HCT116 (cell line): ENCODE measurements at regions not wholly inside any gene's neighbourhood (a gene's known extent, or its start where the extent isn't known, plus 50 kb on each side); places are given as distances from the start of the nearest gene placed in this dataset.

ENCODE experiments used
- ATAC-seq: fragments of 200-7000 bp; cut with Tn5 transposase; 2 replicates; pipeline ENCODE4 v1.9.1; 2020; ENCODE audit warnings: mild to moderate bottlenecking, moderate library complexity
- BruUV-seq: library from RNA; stranded (reverse); fragments of 400-500 nt; replicated peaks from 2 replicates; lab custom pipeline; 2021; lab: Mats Ljungman, UMichigan
- CTCF ChIA-PET: fragments of 300-600 bp; sonication (Branson Sonifier 250); formaldehyde crosslinking; loops from one replicate; lab custom pipeline; 2021; ENCODE audit warnings: antibody characterized with exemption; lab: Charles Lee
- POLR2A ChIA-PET: fragments of 300-600, 350-600 bp; sonication (Branson Sonifier 250); formaldehyde crosslinking; loops from one replicate; lab custom pipeline; 2021; ENCODE audit warnings: antibody characterized with exemption; lab: Charles Lee
- RAD21 ChIA-PET, 2 experiments: fragments of 300-600 bp; sonication (Branson Sonifier 250); formaldehyde crosslinking; loops; one replicate each; lab custom pipeline; 2023; ENCODE audit warnings: low total read pairs in 2 of 2; ENCODE audit not compliant: uncharacterized antibody in 2 of 2, unreplicated experiment in 2 of 2, low non-redundant PET in 1 of 2; lab: Charles Lee
- DNase-seq: peaks from one replicate; pipeline ENCODE4 v3.0.0-alpha.2; 2010; ENCODE audit warnings: low read depth, low spot score
- H2AFZ ChIP-seq: fragments of 200-600 bp; shearing (Covaris generic), sonication (generic); 2 replicates; pipeline ENCODE4 v1.6.1; 2017; ENCODE audit warnings: low read depth, mixed run types, mixed read lengths, antibody characterized with exemption, low read length; ENCODE audit not compliant: poor library complexity, severe bottlenecking
- H3K27ac ChIP-seq: 2 replicates; pipeline ENCODE4 v1.5.1; 2012; ENCODE audit warnings: low read depth, low read length
- H3K27me3 ChIP-seq: fragments of 200-600 bp; sonication (generic); 2 replicates; pipeline ENCODE4 v1.6.1; 2016; ENCODE audit warnings: mixed run types, low read length, mixed read lengths; ENCODE audit not compliant: insufficient read depth
- H3K36me3 ChIP-seq, 2 experiments: fragments of 200-500 bp in 1 of 2; fragments of 200-600 bp in 1 of 2; sonication (Bioruptor generic) in 1 of 2; sonication (generic) in 1 of 2; 2 replicates each; pipeline versions ENCODE4 v1.5.1 to v1.6.1; 2014 to 2016; ENCODE audit warnings: low read length in 2 of 2, inconsistent platforms in 1 of 2, mixed read lengths in 1 of 2, mixed run types in 1 of 2; ENCODE audit not compliant: insufficient read depth in 2 of 2, control insufficient read depth in 1 of 2
- H3K4me1 ChIP-seq, 2 experiments: fragments of 200-600 bp in 1 of 2; sonication (generic) in 1 of 2; 2 replicates each; pipeline versions ENCODE4 v1.5.1 to v1.6.1; 2012 to 2017; ENCODE audit warnings: low read length in 2 of 2, inconsistent platforms in 1 of 2, mild to moderate bottlenecking in 1 of 2, mixed read lengths in 1 of 2, mixed run types in 1 of 2, moderate library complexity in 1 of 2; ENCODE audit not compliant: insufficient read depth in 2 of 2, control insufficient read depth in 1 of 2
- H3K4me2 ChIP-seq: fragments of 200-600 bp; sonication (generic); 2 replicates; pipeline ENCODE4 v1.6.1; 2017; ENCODE audit warnings: mixed run types, low read length, mixed read lengths
- H3K4me3 ChIP-seq, 2 experiments: fragments of 200-600 bp in 1 of 2; sonication (generic) in 1 of 2; replicated peaks in 1 of 2; 2 replicates each; pipeline ENCODE4 v1.5.1; 2011 to 2016; ENCODE audit warnings: low read length in 2 of 2, control low read depth in 1 of 2, low read depth in 1 of 2, mild to moderate bottlenecking in 1 of 2, mixed read lengths in 1 of 2, mixed run types in 1 of 2
- H3K79me2 ChIP-seq: fragments of 200-600 bp; sonication (generic); 2 replicates; pipeline ENCODE4 v1.6.1; 2017; ENCODE audit warnings: mild to moderate bottlenecking, mixed run types, low read length, moderate library complexity, mixed read lengths; ENCODE audit not compliant: insufficient read depth
- H3K9ac ChIP-seq: fragments of 200-600 bp; sonication (generic); 2 replicates; pipeline ENCODE4 v1.6.1; 2016; ENCODE audit warnings: low read length, mixed read lengths
- H3K9me2 ChIP-seq: fragments of 200-600 bp; sonication (generic), shearing (Covaris generic); 2 replicates; pipeline ENCODE4 v1.6.1; 2017; ENCODE audit warnings: mixed run types, mild to moderate bottlenecking, moderate library complexity; ENCODE audit not compliant: insufficient read depth
- H3K9me3 ChIP-seq, 2 experiments: fragments of 200-500 bp in 1 of 2; fragments of 200-600 bp in 1 of 2; sonication (Bioruptor generic) in 1 of 2; sonication (generic) in 1 of 2; 2 replicates each; pipeline ENCODE4 v1.6.1; 2014 to 2017; ENCODE audit warnings: low read length in 2 of 2, mixed read lengths in 2 of 2, inconsistent platforms in 1 of 2, low read depth in 1 of 2, mild to moderate bottlenecking in 1 of 2, mixed run types in 1 of 2, moderate library complexity in 1 of 2; ENCODE audit not compliant: control insufficient read depth in 1 of 2, insufficient read depth in 1 of 2
- H4K20me1 ChIP-seq: fragments of 200-600 bp; sonication (generic), shearing (Covaris generic); 2 replicates; pipeline ENCODE4 v1.6.1; 2017; ENCODE audit warnings: mixed run types, mild to moderate bottlenecking, moderate library complexity; ENCODE audit not compliant: insufficient read depth
- EGR1 ChIP-seq: IDR thresholded peaks from 2 replicates; pipeline ENCODE4 v1.6.1; 2012; ENCODE audit warnings: low read depth
- EZH2 ChIP-seq: fragments of 200-600 bp; sonication (generic); IDR thresholded peaks from 2 replicates; pipeline ENCODE4 v1.6.1; 2017; ENCODE audit warnings: antibody characterized with exemption, mixed run types
- EZH2phosphoT487 ChIP-seq: fragments of 200-600 bp; IDR thresholded peaks from 2 replicates; pipeline ENCODE4 v1.6.1; 2018; ENCODE audit warnings: antibody characterized with exemption, borderline replicate concordance
- RAD21 ChIP-seq: IDR thresholded peaks from 2 replicates; pipeline ENCODE4 v1.6.1; 2012; ENCODE audit warnings: low read depth, mild to moderate bottlenecking
- SIN3A ChIP-seq: IDR thresholded peaks from 2 replicates; pipeline ENCODE4 v1.6.1; 2012; ENCODE audit warnings: low read depth
- SP1 ChIP-seq: IDR thresholded peaks from 2 replicates; pipeline ENCODE4 v1.6.1; 2012; ENCODE audit warnings: low read depth
- SRF ChIP-seq: IDR thresholded peaks from 2 replicates; pipeline ENCODE4 v1.6.1; 2012; ENCODE audit warnings: low read depth
- TCF7L2 ChIP-seq: IDR thresholded peaks from 2 replicates; pipeline ENCODE4 v1.7.0; 2011; ENCODE audit warnings: borderline replicate concordance, inconsistent platforms; ENCODE audit not compliant: insufficient read depth, insufficient read length; ENCODE audit errors: extremely low read depth
- YY1 ChIP-seq: IDR thresholded peaks from 2 replicates; pipeline ENCODE4 v1.6.1; 2011; ENCODE audit warnings: low read length, low read depth, moderate library complexity, mild to moderate bottlenecking; ENCODE audit not compliant: insufficient replicate concordance; ENCODE audit errors: extremely low read depth
- ZBTB33 ChIP-seq: IDR thresholded peaks from 2 replicates; pipeline ENCODE4 v1.6.1; 2011; ENCODE audit warnings: mild to moderate bottlenecking, low read length, moderate library complexity; ENCODE audit not compliant: insufficient replicate concordance; ENCODE audit errors: extremely low read depth
- ZFX ChIP-seq: fragments of 450-650 bp; IDR thresholded peaks from 2 replicates; pipeline ENCODE4 v1.6.1; 2017
- ZNF274 ChIP-seq: fragments of 200-500 bp; sonication (Bioruptor generic); IDR thresholded peaks from 2 replicates; pipeline ENCODE4 v1.6.1; 2014; ENCODE audit warnings: mild to moderate bottlenecking, low read depth, low read length, inconsistent platforms
- intact Hi-C: fragments of 100-400 bp; cut with micrococcal nuclease; formaldehyde crosslinking; loops from 2 replicates; pipeline ENCODE4 v1.10.0; 2022

GRCh38 chr21:41061701-41062100 is 106.3 kb upstream of the BACE2 start:
- DNase-seq (no peak), ATAC-seq (no peak)
- Histone ChIP-seq H2AFZ (no peak overlapping the region), H3K36me3 (no peaks in the 10 kb centered on the region), H3K4me2 (no peak overlapping the region), H4K20me1 (no peaks in the 10 kb centered on the region), H3K79me2 (no peaks in the 10 kb centered on the region), H3K9me2 (no peaks in the 10 kb centered on the region), H3K9me3 (no peaks in the 10 kb centered on the region), H3K9ac (no peak overlapping the region), H3K4me1 (no peaks in the 10 kb centered on the region), H3K27me3 (no peaks in the 10 kb centered on the region), H3K4me3 (no peak overlapping the region), H3K27ac (no peak overlapping the region)
- ChIA-PET POLR2A (no interaction called here), RAD21 (no interaction called here), CTCF (no interaction called here)
- intact Hi-C loops: no loop called here
- no peak for TF ChIP-seq ZNF274
- no peak for TF ChIP-seq SIN3A
- TF ChIP-seq EZH2: no peak
- TF ChIP-seq TCF7L2: no peak
- TF ChIP-seq RAD21: no peak
- no peak for TF ChIP-seq EGR1
- TF ChIP-seq SRF: no peak
- no peak for TF ChIP-seq SP1
- no peak for TF ChIP-seq EZH2phosphoT487
- TF ChIP-seq YY1: no peak
- no peak for TF ChIP-seq ZFX
- no peak for TF ChIP-seq ZBTB33
- no TSS peak for BruUV-seq
